ENCODE measurements at regions not wholly inside any gene's neighbourhood (a gene's known extent, or its start where the extent isn't known, plus 50 kb on each side); places are given as distances from the start of the nearest gene placed in this dataset.
"Not testable (repeated sequence)": the region's sequence is repeated elsewhere in the genome, so short reads cannot be mapped to it uniquely, and the experiment has no call there.

DNA sequence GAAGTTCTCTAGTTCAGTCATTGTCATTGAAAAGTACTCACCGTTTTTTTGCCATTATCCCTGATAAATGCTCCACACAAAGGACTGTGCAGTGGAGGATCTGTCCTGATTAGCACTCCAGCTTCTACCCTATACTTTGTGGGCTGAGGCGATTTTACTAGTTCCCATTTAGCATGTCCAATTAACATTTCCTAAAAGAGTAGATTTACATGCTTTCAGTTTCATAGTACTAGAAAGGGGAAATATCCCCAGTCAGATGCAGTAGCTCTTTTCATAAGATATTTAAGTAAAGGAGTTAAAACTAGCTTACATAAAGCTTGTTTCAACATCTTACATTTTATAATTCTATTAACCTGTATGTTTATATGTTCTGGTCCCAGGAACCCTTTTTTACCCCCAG is 144.9 kb upstream of the APOOL start:
- H3K4me3 ChIP-seq (ENCODE audit: low read depth, low read length); CTCF ChIA-PET: not testable (repeated sequence)

DNA sequence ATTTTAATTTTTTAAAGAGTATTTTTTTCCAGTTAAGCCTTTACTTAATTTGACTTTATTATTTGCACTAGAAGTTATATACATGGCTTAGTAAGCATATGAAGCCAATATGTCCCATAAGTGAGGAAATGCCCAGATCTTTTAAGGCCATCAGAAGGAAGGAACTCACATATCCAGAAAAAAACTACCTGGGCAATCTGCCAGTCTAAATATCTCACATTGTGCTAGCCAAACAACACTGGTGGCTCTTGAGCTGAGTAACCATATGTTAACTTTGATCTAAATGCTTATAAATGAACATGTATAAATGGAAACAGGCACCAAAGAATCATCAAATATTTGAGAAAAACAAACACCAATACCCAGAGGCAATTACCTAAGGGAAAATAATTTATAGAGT is 138.6 kb upstream of the APOOL start:
- Histone ChIP-seq H3K4me3 (ENCODE audit: low read depth, low read length) (no peak overlapping the region), H3K27ac (ENCODE audit: low read depth, low read length) (no peak overlapping the region), H3K9me3 (ENCODE audit: control insufficient read depth, insufficient read depth, low read length) (no peaks in the 10 kb centered on the region), H3K27me3 (ENCODE audit: control insufficient read depth, insufficient read depth, low read length) (no peaks in the 10 kb centered on the region)
- DNase-seq (ENCODE audit: low read depth, low spot score), result no peak
- POLR2A ChIA-PET, result no interaction called here
- CTCF ChIA-PET, result no interaction called here
- TF ChIP-seq, protein P1, sequence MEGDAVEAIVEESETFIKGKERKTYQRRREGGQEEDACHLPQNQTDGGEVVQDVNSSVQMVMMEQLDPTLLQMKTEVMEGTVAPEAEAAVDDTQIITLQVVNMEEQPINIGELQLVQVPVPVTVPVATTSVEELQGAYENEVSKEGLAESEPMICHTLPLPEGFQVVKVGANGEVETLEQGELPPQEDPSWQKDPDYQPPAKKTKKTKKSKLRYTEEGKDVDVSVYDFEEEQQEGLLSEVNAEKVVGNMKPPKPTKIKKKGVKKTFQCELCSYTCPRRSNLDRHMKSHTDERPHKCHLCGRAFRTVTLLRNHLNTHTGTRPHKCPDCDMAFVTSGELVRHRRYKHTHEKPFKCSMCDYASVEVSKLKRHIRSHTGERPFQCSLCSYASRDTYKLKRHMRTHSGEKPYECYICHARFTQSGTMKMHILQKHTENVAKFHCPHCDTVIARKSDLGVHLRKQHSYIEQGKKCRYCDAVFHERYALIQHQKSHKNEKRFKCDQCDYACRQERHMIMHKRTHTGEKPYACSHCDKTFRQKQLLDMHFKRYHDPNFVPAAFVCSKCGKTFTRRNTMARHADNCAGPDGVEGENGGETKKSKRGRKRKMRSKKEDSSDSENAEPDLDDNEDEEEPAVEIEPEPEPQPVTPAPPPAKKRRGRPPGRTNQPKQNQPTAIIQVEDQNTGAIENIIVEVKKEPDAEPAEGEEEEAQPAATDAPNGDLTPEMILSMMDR (IDR thresholded peaks at IDR 0.05; ENCODE audit: low read depth, low read length), result no peak

More for the DNA sequence above, 144.9 kb upstream of the APOOL start:
- DNase-seq (ENCODE audit: low read depth, low spot score); POLR2A ChIA-PET; H3K27me3 ChIP-seq (ENCODE audit: control insufficient read depth, insufficient read depth, low read length); H3K9me3 ChIP-seq (ENCODE audit: control insufficient read depth, insufficient read depth, low read length); H3K27ac ChIP-seq (ENCODE audit: low read depth, low read length): not testable (repeated sequence)

DNA sequence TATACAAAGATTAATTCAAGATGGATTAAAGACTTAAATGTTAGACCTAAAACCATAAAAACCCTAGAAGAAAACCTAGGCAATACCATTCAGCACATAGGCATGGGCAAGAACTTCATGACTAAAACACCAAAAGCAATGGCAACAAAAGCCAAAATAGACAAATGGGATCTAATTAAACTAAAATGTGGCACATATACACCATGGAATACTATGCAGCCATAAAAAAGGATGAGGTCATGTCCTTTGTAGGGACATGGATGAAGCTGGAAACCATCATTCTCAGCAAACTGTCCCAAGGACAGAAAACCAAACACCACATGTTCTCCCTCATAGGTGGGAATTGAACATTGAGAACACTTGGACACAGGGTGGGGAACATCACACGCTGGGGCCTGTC is 133.4 kb upstream of the APOOL start:
- DNase-seq (ENCODE audit: low read depth, low spot score); H3K27ac ChIP-seq (ENCODE audit: low read depth, low read length); H3K27me3 ChIP-seq (ENCODE audit: control insufficient read depth, insufficient read depth, low read length); CTCF ChIA-PET; H3K9me3 ChIP-seq (ENCODE audit: control insufficient read depth, insufficient read depth, low read length); H3K4me3 ChIP-seq (ENCODE audit: low read depth, low read length); POLR2A ChIA-PET: not testable (repeated sequence)

DNA sequence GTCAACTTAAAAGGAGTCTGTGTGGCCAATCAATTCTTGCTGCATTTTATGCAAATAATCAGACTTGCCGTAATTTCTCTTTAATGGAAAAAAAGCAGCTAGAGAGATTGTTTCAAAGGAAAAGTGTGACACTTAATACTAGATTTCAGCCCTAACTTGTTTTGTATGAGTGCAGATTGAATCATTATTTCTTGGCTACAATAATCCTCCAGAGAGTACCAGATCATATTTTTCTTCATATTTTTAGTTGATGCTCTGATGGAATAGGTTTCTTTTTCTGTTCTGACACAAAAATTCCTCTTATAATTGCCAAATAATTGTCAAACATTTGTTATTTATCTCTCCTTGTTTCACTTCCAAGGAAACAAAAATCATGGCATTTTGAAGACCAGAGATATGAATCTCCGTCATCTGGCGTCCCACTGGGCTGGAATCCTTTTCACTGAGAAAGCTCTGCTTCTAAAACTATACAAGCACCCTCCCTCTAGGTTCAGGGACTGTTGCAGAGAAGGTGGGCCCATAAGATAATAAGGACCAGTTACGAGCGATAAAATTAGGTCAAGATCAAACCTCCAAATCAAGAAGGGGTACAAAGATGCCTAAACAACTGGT is 131.4 kb upstream of the APOOL start:
- H3K27ac ChIP-seq (ENCODE audit: low read depth, low read length); CTCF ChIA-PET; DNase-seq (ENCODE audit: low read depth, low spot score); H3K4me3 ChIP-seq (ENCODE audit: low read depth, low read length); H3K27me3 ChIP-seq (ENCODE audit: control insufficient read depth, insufficient read depth, low read length); POLR2A ChIA-PET; H3K9me3 ChIP-seq (ENCODE audit: control insufficient read depth, insufficient read depth, low read length): not testable (repeated sequence)

DNA sequence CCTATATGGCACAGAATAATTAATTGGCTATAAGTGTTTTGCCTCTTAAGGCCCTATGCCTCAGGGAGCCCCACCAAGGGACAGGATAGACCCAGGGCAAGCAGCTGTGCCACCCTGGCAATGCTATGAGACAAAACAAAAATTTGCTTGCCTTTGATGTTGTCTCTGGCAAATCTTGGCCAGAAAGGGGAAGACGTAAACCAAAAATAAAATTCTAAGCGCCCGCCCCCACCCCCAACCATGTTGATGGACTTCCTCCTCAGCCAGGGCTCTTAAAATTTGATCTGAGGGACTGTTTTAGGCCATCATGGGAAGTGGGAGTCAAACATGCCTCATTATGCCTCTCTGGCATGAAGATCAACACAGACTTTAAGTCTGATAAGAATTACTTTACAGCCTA is 130.5 kb upstream of the APOOL start:
- TF ChIP-seq, protein P1 (IDR thresholded peaks at IDR 0.05; ENCODE audit: low read depth, low read length), result no peak
- no peaks in the 10 kb centered on the region for H3K27me3 ChIP-seq (ENCODE audit: control insufficient read depth, insufficient read depth, low read length)
- CTCF ChIA-PET, result no interaction called here
- H3K27ac ChIP-seq (ENCODE audit: low read depth, low read length), result no peak overlapping the region
- H3K4me3 ChIP-seq (ENCODE audit: low read depth, low read length), result no peak overlapping the region
- DNase-seq (ENCODE audit: low read depth, low spot score), result no peak
- POLR2A ChIA-PET, result no interaction called here
- no peaks in the 10 kb centered on the region for H3K9me3 ChIP-seq (ENCODE audit: control insufficient read depth, insufficient read depth, low read length)

DNA sequence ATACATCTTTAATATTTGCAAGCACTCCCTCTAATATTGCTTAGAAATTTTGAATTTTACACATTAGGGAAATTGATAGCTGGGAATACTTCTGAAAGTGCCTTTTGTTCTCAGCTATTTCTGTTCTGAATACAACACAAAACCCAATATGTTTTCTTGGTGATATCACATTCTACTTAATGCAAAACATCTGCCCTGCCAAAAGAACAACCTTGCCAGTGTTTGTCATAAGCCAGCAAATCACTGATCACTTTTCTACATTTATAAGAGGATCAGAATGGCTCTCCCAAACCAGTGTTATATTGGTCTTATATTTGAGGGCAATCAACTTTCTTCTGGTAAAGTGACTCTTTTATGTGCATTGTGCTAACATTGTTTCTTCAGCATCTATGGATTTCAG is 126.8 kb upstream of the APOOL start:
- POLR2A ChIA-PET, result no interaction called here
- H3K9me3 ChIP-seq (ENCODE audit: control insufficient read depth, insufficient read depth, low read length), result no peaks in the 10 kb centered on the region
- DNase-seq (ENCODE audit: low read depth, low spot score), result no peak
- TF ChIP-seq, protein P1 (IDR thresholded peaks at IDR 0.05; ENCODE audit: low read depth, low read length), result no peak
- CTCF ChIA-PET, result no interaction called here
- no peak overlapping the region for H3K27ac ChIP-seq (ENCODE audit: low read depth, low read length)
- no peaks in the 10 kb centered on the region for H3K27me3 ChIP-seq (ENCODE audit: control insufficient read depth, insufficient read depth, low read length)
- no peak overlapping the region for H3K4me3 ChIP-seq (ENCODE audit: low read depth, low read length)

DNA sequence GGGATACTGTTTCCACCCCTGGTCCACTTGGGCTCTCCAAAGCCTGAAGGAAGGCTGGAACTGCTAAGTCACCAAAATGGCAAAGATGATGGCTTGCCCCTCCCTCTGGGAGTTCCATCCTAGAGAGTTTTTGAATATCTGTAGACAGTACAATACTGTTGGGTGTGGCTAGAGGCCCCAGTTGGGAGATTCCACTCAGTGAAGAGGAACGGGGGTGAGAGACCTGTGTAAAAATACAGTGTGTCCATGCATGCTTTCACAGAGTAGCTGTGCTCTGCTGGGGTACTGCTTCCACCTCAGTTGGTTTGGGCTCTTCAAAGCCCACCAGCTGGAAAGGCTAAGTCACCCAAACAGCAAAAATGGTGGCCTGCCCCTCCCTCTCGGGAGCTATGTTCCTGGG is 109.8 kb upstream of the APOOL start:
- Histone ChIP-seq H3K27ac (ENCODE audit: low read depth, low read length) (no peak overlapping the region), H3K4me3 (ENCODE audit: low read depth, low read length) (no peak overlapping the region), H3K27me3 (ENCODE audit: control insufficient read depth, insufficient read depth, low read length) (no peaks in the 10 kb centered on the region), H3K9me3 (ENCODE audit: control insufficient read depth, insufficient read depth, low read length) (no peaks in the 10 kb centered on the region)
- TF ChIP-seq, protein P1 (IDR thresholded peaks at IDR 0.05; ENCODE audit: low read depth, low read length), result no peak
- ChIA-PET POLR2A (no interaction called here), CTCF (interaction anchor here (1.1 kb wide), 1 partner anchor 13 kb away, joined by 3 read pairs; no protein-coding TSS in a partner anchor)
- DNase-seq (ENCODE audit: low read depth, low spot score), result no peak
